ENCODE measurements at regions not wholly inside any gene's neighbourhood (a gene's known extent, or its start where the extent isn't known, plus 50 kb on each side); places are given as distances from the start of the nearest gene placed in this dataset.

GRCh38 chr6:23413327-23414050 is 712.5 kb upstream of the NRSN1 start:
- TF ChIP-seq ZNF121 (tag by site-specific recombination; IDR thresholded peaks at IDR 0.05) (no peak), CTCF (tag by site-specific recombination; IDR thresholded peaks at IDR 0.05) (no peak), ZNF274 (IDR thresholded peaks at IDR 0.05; ENCODE audit: low read length) (no peak), ZNF274 (tag by site-specific recombination; IDR thresholded peaks at IDR 0.05; ENCODE audit: borderline replicate concordance) (no peak), PRDM10 (tag by site-specific recombination; IDR thresholded peaks at IDR 0.05) (no peak), MYNN (tag by site-specific recombination; IDR thresholded peaks at IDR 0.05; ENCODE audit: borderline replicate concordance) (no peak), ZNF302 (tag by site-specific recombination; IDR thresholded peaks at IDR 0.05; ENCODE audit: low read depth) (no peak), ZNF518A (tag by site-specific recombination; conservative IDR thresholded peaks at IDR 0.05; ENCODE audit: low read depth) (no peak)
